H1 (cell line): ENCODE measurements at regions not wholly inside any gene's neighbourhood (a gene's known extent, or its start where the extent isn't known, plus 50 kb on each side); places are given as distances from the start of the nearest gene placed in this dataset.

Experiments
- CTCF ChIA-PET: fragments of 300-600 bp; sonication (Branson Sonifier 250); formaldehyde crosslinking; loops from one replicate; lab custom pipeline; 2021; ENCODE audit not compliant: partially characterized antibody; lab: Charles Lee
- POLR2A ChIA-PET: fragments of 300-600 bp; sonication (Branson Sonifier 250); formaldehyde crosslinking; loops from one replicate; lab custom pipeline; 2021; ENCODE audit warnings: inconsistent platforms; ENCODE audit not compliant: partially characterized antibody; lab: Charles Lee
- DNase-seq, 2 experiments: peaks; one replicate each; pipeline versions ENCODE4 v3.0.0 to v3.0.0-alpha.2; 2010 to 2022; ENCODE audit warnings: low spot score in 2 of 2, low read depth in 1 of 2, mixed read lengths in 1 of 2
- FAIRE-seq: peaks from 2 replicates; lab custom pipeline; 2011; peaks lifted over from hg19 to GRCh38; lab: Jason Lieb, UNC
- H2AFZ ChIP-seq: 2 replicates; pipeline ENCODE4 v1.8.1; 2012; ENCODE audit warnings: low read length, inconsistent platforms
- H2AK5ac ChIP-seq: 2 replicates; pipeline ENCODE4 v1.6.1; 2013; ENCODE audit warnings: low read depth, low read length
- H2BK120ac ChIP-seq: replicated peaks from 2 replicates; pipeline ENCODE3; 2013; ENCODE audit warnings: low read depth, low read length, inconsistent platforms
- H2BK12ac ChIP-seq: 2 replicates; pipeline ENCODE4 v1.6.1; 2013; ENCODE audit warnings: low read depth, low read length
- H2BK15ac ChIP-seq: 2 replicates; pipeline ENCODE4 v1.6.1; 2013; ENCODE audit warnings: low read length
- H2BK20ac ChIP-seq: 2 replicates; pipeline ENCODE4 v1.6.1; 2013; ENCODE audit warnings: low read length
- H2BK5ac ChIP-seq: 2 replicates; pipeline ENCODE4 v1.6.1; 2013; ENCODE audit warnings: low read depth, low read length
- H3K14ac ChIP-seq: 2 replicates; pipeline ENCODE4 v1.6.1; 2013; ENCODE audit warnings: inconsistent platforms; ENCODE audit not compliant: insufficient read length
- H3K18ac ChIP-seq: 2 replicates; pipeline ENCODE4 v1.6.1; 2013; ENCODE audit warnings: low read length; ENCODE audit errors: extremely low read depth
- H3K23ac ChIP-seq: 2 replicates; pipeline ENCODE4 v1.6.1; 2013; ENCODE audit warnings: inconsistent platforms; ENCODE audit not compliant: insufficient read length
- H3K23me2 ChIP-seq: 2 replicates; pipeline ENCODE4 v1.6.1; 2013; ENCODE audit warnings: low read depth, low read length
- H3K27ac ChIP-seq: 2 replicates; pipeline ENCODE4 v1.6.1; 2011; ENCODE audit warnings: low read depth, low read length, inconsistent platforms
- H3K27me3 ChIP-seq, 4 experiments: replicated peaks in 1 of 4; 1 replicate in 1 of 4; 2 replicates in 3 of 4; pipeline versions ENCODE4 v1.6.1 to v1.8.1; 2011 to 2013; ENCODE audit warnings: low read length in 3 of 4, mild to moderate bottlenecking in 3 of 4, inconsistent platforms in 2 of 4, mixed read lengths in 2 of 4, moderate library complexity in 1 of 4; ENCODE audit not compliant: control insufficient read depth in 3 of 4, insufficient read depth in 3 of 4; ENCODE audit errors: extremely low read depth in 1 of 4
- H3K36me3 ChIP-seq, 4 experiments: 2 replicates each; pipeline versions ENCODE4 v1.6.1 to v1.8.1; 2011 to 2013; ENCODE audit warnings: mild to moderate bottlenecking in 4 of 4, low read length in 3 of 4, moderate library complexity in 2 of 4, control low read depth in 1 of 4, inconsistent platforms in 1 of 4; ENCODE audit not compliant: insufficient read depth in 4 of 4, control insufficient read depth in 2 of 4
- H3K4ac ChIP-seq: replicated peaks from 2 replicates; pipeline ENCODE3; 2013; ENCODE audit warnings: low read length, low read depth, mixed read lengths, inconsistent platforms; ENCODE audit not compliant: insufficient read length
- H3K4me1 ChIP-seq, 4 experiments: replicated peaks in 1 of 4; 1 replicate in 1 of 4; 2 replicates in 3 of 4; pipeline versions ENCODE4 v1.6.1 to v1.8.1; 2011 to 2013; ENCODE audit warnings: low read length in 3 of 4, inconsistent platforms in 2 of 4, mixed read lengths in 1 of 4; ENCODE audit not compliant: insufficient read depth in 4 of 4, control insufficient read depth in 3 of 4
- H3K4me2 ChIP-seq, 2 experiments: 2 replicates each; pipeline versions ENCODE4 v1.6.1 to v1.8.1; 2011 to 2013; ENCODE audit warnings: low read depth in 2 of 2, low read length in 2 of 2, control low read depth in 1 of 2, inconsistent platforms in 1 of 2, mild to moderate bottlenecking in 1 of 2; ENCODE audit not compliant: insufficient read depth in 1 of 2
- H3K4me3 ChIP-seq, 4 experiments: fragments of 200-600, 300-600 bp in 1 of 4; sonication (generic), shearing (Covaris generic), sonication (Bioruptor Twin) in 1 of 4; 2 replicates each; pipeline versions ENCODE4 v1.5.1 to v1.8.1; 2011 to 2016; ENCODE audit warnings: low read length in 4 of 4, low read depth in 3 of 4, control low read depth in 2 of 4, inconsistent platforms in 2 of 4, mild to moderate bottlenecking in 2 of 4, mixed read lengths in 1 of 4, moderate library complexity in 1 of 4; ENCODE audit not compliant: insufficient read depth in 2 of 4; ENCODE audit errors: extremely low read depth in 1 of 4
- H3K56ac ChIP-seq: replicated peaks from 2 replicates; pipeline ENCODE3; 2013; ENCODE audit warnings: low read depth, mild to moderate bottlenecking, mixed read lengths, low read length, inconsistent platforms; ENCODE audit not compliant: insufficient read length
- H3K79me1 ChIP-seq: 2 replicates; pipeline ENCODE4 v1.6.1; 2013; ENCODE audit warnings: low read depth, low read length, control low read depth
- H3K79me2 ChIP-seq, 2 experiments: 2 replicates each; pipeline versions ENCODE4 v1.6.1 to v1.8.1; 2012 to 2013; ENCODE audit warnings: low read length in 2 of 2, mild to moderate bottlenecking in 2 of 2, inconsistent platforms in 1 of 2; ENCODE audit not compliant: insufficient read depth in 2 of 2, control insufficient read depth in 1 of 2
- H3K9ac ChIP-seq, 4 experiments: replicated peaks in 1 of 4; 1 replicate in 1 of 4; 2 replicates in 3 of 4; pipeline versions ENCODE4 v1.6.1 to v1.8.1; 2011 to 2013; ENCODE audit warnings: low read depth in 3 of 4, low read length in 3 of 4, control low read depth in 2 of 4, mild to moderate bottlenecking in 2 of 4, moderate library complexity in 2 of 4, inconsistent platforms in 1 of 4; ENCODE audit errors: extremely low read depth in 1 of 4
- H3K9me3 ChIP-seq, 2 experiments: 2 replicates each; pipeline versions ENCODE4 v1.6.1 to v1.8.1; 2012 to 2013; ENCODE audit warnings: mild to moderate bottlenecking in 2 of 2, moderate library complexity in 2 of 2, control low read depth in 1 of 2, inconsistent platforms in 1 of 2, low read depth in 1 of 2, low read length in 1 of 2, mixed read lengths in 1 of 2; ENCODE audit not compliant: insufficient read depth in 2 of 2
- H4K20me1 ChIP-seq, 2 experiments: replicated peaks in 1 of 2; 2 replicates each; pipeline versions ENCODE3 to v1.8.1; 2011 to 2013; ENCODE audit warnings: inconsistent platforms in 2 of 2, low read length in 2 of 2, mild to moderate bottlenecking in 1 of 2; ENCODE audit not compliant: insufficient read depth in 2 of 2, control insufficient read depth in 1 of 2
- H4K5ac ChIP-seq: 2 replicates; pipeline ENCODE4 v1.6.1; 2013; ENCODE audit warnings: low read length, low read depth, mixed read lengths, inconsistent platforms; ENCODE audit not compliant: insufficient read length
- H4K8ac ChIP-seq: 2 replicates; pipeline ENCODE4 v1.8.0; 2013; ENCODE audit warnings: mild to moderate bottlenecking, moderate library complexity, low read length, inconsistent platforms; ENCODE audit not compliant: insufficient read depth; ENCODE audit errors: extremely low read depth
- H4K91ac ChIP-seq: replicated peaks from 2 replicates; pipeline ENCODE3; 2013; ENCODE audit warnings: low read length, mixed read lengths, inconsistent platforms; ENCODE audit not compliant: insufficient read length
- CBX8 ChIP-seq: fragments of 300-800, 300-1000 bp; sonication (generic); IDR thresholded peaks from 2 replicates; pipeline ENCODE4 v1.7.1; 2016; ENCODE audit warnings: low read depth, low read length, borderline replicate concordance
- CHD1 ChIP-seq: IDR thresholded peaks from 2 replicates; pipeline ENCODE4 v1.6.1; 2012; ENCODE audit warnings: low read depth, low read length, improper control_type of control experiment
- CHD2 ChIP-seq: IDR thresholded peaks from 2 replicates; pipeline ENCODE4 v1.6.1; 2012; ENCODE audit warnings: low read length, improper control_type of control experiment
- CTBP2 ChIP-seq: IDR thresholded peaks from 2 replicates; pipeline ENCODE4 v1.7.0; 2011; ENCODE audit warnings: borderline replicate concordance, mild to moderate bottlenecking, moderate library complexity, mixed read lengths, low read length; ENCODE audit not compliant: insufficient read depth, insufficient read length
- CTCF ChIP-seq, 3 experiments: IDR thresholded peaks; 1 replicate in 2 of 3; 2 replicates in 1 of 3; pipeline versions ENCODE4 v1.5.1 to v1.6.1; 2011; ENCODE audit warnings: low read length in 3 of 3, mild to moderate bottlenecking in 3 of 3, inconsistent platforms in 2 of 3, low read depth in 1 of 3, moderate library complexity in 1 of 3; ENCODE audit not compliant: insufficient read depth in 1 of 3; ENCODE audit errors: control extremely low read depth in 1 of 3
- HDAC6 ChIP-seq: IDR thresholded peaks from one replicate; pipeline ENCODE4 v1.7.1; 2012; ENCODE audit warnings: low read depth, mild to moderate bottlenecking, inconsistent platforms, low read length, moderate library complexity
- KDM4A ChIP-seq: IDR thresholded peaks from one replicate; pipeline ENCODE4 v1.7.1; 2012; ENCODE audit warnings: low read depth, mild to moderate bottlenecking, moderate library complexity, low read length, inconsistent platforms; ENCODE audit not compliant: severe bottlenecking
- NANOG ChIP-seq: IDR thresholded peaks from 2 replicates; pipeline ENCODE4 v1.6.1; 2011; ENCODE audit warnings: low read length, low read depth, mild to moderate bottlenecking, inconsistent platforms; ENCODE audit not compliant: insufficient read depth, poor library complexity, severe bottlenecking
- POLR2A ChIP-seq, 2 experiments: IDR thresholded peaks; 1 replicate in 1 of 2; 2 replicates in 1 of 2; pipeline ENCODE4 v1.6.1; 2011; ENCODE audit warnings: low read depth in 2 of 2, low read length in 2 of 2, mild to moderate bottlenecking in 2 of 2; ENCODE audit errors: control extremely low read depth in 1 of 2
- RNF2 ChIP-seq: fragments of 200-900, 300-1000 bp; sonication (generic); IDR thresholded peaks from 2 replicates; pipeline ENCODE4 v1.7.1; 2016; ENCODE audit warnings: borderline replicate concordance, low read depth, mild to moderate bottlenecking, antibody characterized with exemption, low read length; ENCODE audit not compliant: poor library complexity, severe bottlenecking; ENCODE audit errors: missing control alignments
- SUZ12 ChIP-seq: fragments of 200-600 bp; sonication (generic); IDR thresholded peaks from 2 replicates; pipeline ENCODE4 v1.6.1; 2012; ENCODE audit warnings: mild to moderate bottlenecking, inconsistent platforms, low read length, moderate library complexity, mixed read lengths
- WGBS, 2 experiments: shearing (Covaris generic) in 1 of 2; methylation state at CpG; one replicate each; pipeline versions ENCODE4 v1.1.6 to v1.1.7; 2013 to 2015; ENCODE audit warnings: low lambda C conversion rate in 2 of 2, mixed read lengths in 2 of 2, inconsistent platforms in 1 of 2, low coverage in 1 of 2, missing lambda C conversion rate in 1 of 2; ENCODE audit not compliant: insufficient replicate concordance in 2 of 2, insufficient coverage in 1 of 2, insufficient read length in 1 of 2; ENCODE audit errors: extremely low coverage in 1 of 2, missing lambda C conversion rate in 1 of 2; 5-methylcytosine and 5-hydroxymethylcytosine counted together

GRCh38 chr3:82676356-82677026, 915.0 kb upstream of the GBE1 start:
- H3K4me3 ChIP-seq: no peak overlapping the region
- no peaks in the 10 kb centered on the region; a peak in 1 of 4 replicates for H3K9me3 ChIP-seq
- no peak overlapping the region for H3K23ac ChIP-seq
- H3K36me3 ChIP-seq: no peaks in the 10 kb centered on the region
- no peak overlapping the region for H4K8ac ChIP-seq
- CTCF ChIA-PET: no interaction called here
- H3K27me3 ChIP-seq: no peaks in the 10 kb centered on the region
- no peaks in the 10 kb centered on the region for H4K20me1 ChIP-seq
- H3K14ac ChIP-seq: no peak overlapping the region
- no peaks in the 10 kb centered on the region for H3K79me1 ChIP-seq
- no peaks in the 10 kb centered on the region for H3K4me1 ChIP-seq
- no peak overlapping the region for H4K5ac ChIP-seq
- no peak overlapping the region for H3K4ac ChIP-seq
- no peak for DNase-seq
- no peak overlapping the region for H2BK12ac ChIP-seq
- H2BK20ac ChIP-seq: no peak overlapping the region
- 94% methylated on average over 1 of the region's 1 CpG; no CpG with 5 or more reads in 1 of the 2 experiments for WGBS, 2 experiments
- no peak for TF ChIP-seq POLR2A (IDR thresholded peaks at IDR 0.05; ENCODE audit: control extremely low read depth in 1 of 2, low read depth in 2 of 2, low read length in 2 of 2)
- no peak for TF ChIP-seq NANOG
- no peak for TF ChIP-seq CBX8
- no peak for TF ChIP-seq CTCF (IDR thresholded peaks at IDR 0.05; ENCODE audit: control extremely low read depth in 1 of 3, insufficient read depth in 1 of 3, low read depth in 1 of 3, low read length in 3 of 3)
- no peak for TF ChIP-seq KDM4A
- TF ChIP-seq RNF2: no peak
- TF ChIP-seq SUZ12: no peak
- TF ChIP-seq CHD1: no peak
- no peak for TF ChIP-seq CTBP2
- no peak for TF ChIP-seq CHD2
- no peak for TF ChIP-seq HDAC6
- POLR2A ChIA-PET: no interaction called here
- no peak overlapping the region for H2AFZ ChIP-seq
- no peak overlapping the region for H2BK5ac ChIP-seq
- no peak overlapping the region for H3K9ac ChIP-seq
- H4K91ac ChIP-seq: no peak overlapping the region
- FAIRE-seq: no peak
- H2BK15ac ChIP-seq: no peak overlapping the region
- H3K18ac ChIP-seq: no peak overlapping the region
- no peaks in the 10 kb centered on the region; the same call in 1 of the 2 replicates for H3K23me2 ChIP-seq
- H3K56ac ChIP-seq: no peak overlapping the region
- no peak overlapping the region for H3K4me2 ChIP-seq
- no peaks in the 10 kb centered on the region for H3K79me2 ChIP-seq
- no peak overlapping the region for H3K27ac ChIP-seq
- no peak overlapping the region for H2AK5ac ChIP-seq
- no peak overlapping the region for H2BK120ac ChIP-seq
